Neural cell (in vitro differentiated cells): ENCODE measurements at regions not wholly inside any gene's neighbourhood (a gene's known extent, or its start where the extent isn't known, plus 50 kb on each side); places are given as distances from the start of the nearest gene placed in this dataset.
A peak's percentile ranks its signal among the peaks of the same experiment; 100 is the strongest.

Source experiments
- H2AFZ ChIP-seq: fragments of 200-600, 300-800 bp; sonication (generic), shearing (Covaris generic); 2 replicates; pipeline ENCODE4 v1.6.0; 2014; ENCODE audit warnings: low read depth, mild to moderate bottlenecking, antibody characterized with exemption, low read length, moderate library complexity
- H3F3A ChIP-seq: fragments of 200-600 bp; shearing (Covaris generic); 2 replicates; pipeline ENCODE4 v1.6.1; 2016; ENCODE audit warnings: mild to moderate bottlenecking, moderate library complexity, mixed read lengths, antibody characterized with exemption, low read length; ENCODE audit not compliant: insufficient read depth, poor library complexity, severe bottlenecking
- H3K27ac ChIP-seq: fragments of 200-600, 300-800 bp; sonication (generic), shearing (Covaris generic); 2 replicates; pipeline ENCODE4 v1.5.1; 2014; ENCODE audit warnings: mild to moderate bottlenecking, low read length, moderate library complexity
- H3K27me3 ChIP-seq: fragments of 300-800, 200-600 bp; sonication (generic), shearing (Covaris generic); 2 replicates; pipeline ENCODE4 v1.6.0; 2014; ENCODE audit warnings: mild to moderate bottlenecking, low read depth, low read length, moderate library complexity; ENCODE audit not compliant: insufficient read depth
- H3K36me3 ChIP-seq: fragments of 300-800, 200-600 bp; sonication (generic), shearing (Covaris generic); 2 replicates; pipeline ENCODE4 v1.5.1; 2014; ENCODE audit warnings: mild to moderate bottlenecking, antibody characterized with exemption, low read length, moderate library complexity; ENCODE audit not compliant: insufficient read depth
- H3K4me2 ChIP-seq: fragments of 300-800, 200-600 bp; sonication (generic), shearing (Covaris generic); 2 replicates; pipeline ENCODE4 v1.6.0; 2014; ENCODE audit warnings: mild to moderate bottlenecking, low read length
- H3K4me3 ChIP-seq: fragments of 300-800, 200-600 bp; sonication (generic), shearing (Covaris generic); 2 replicates; pipeline ENCODE4 v1.5.1; 2014; ENCODE audit warnings: mild to moderate bottlenecking, low read length, moderate library complexity
- H3K79me2 ChIP-seq: fragments of 200-600 bp; shearing (Covaris generic); replicated peaks from 2 replicates; pipeline ENCODE4 v1.6.0; 2014; ENCODE audit warnings: mild to moderate bottlenecking, low read length, moderate library complexity; ENCODE audit not compliant: insufficient read depth
- H3K9ac ChIP-seq: fragments of 300-800, 200-600 bp; sonication (generic), shearing (Covaris generic); 2 replicates; pipeline ENCODE4 v1.6.1; 2016; ENCODE audit warnings: mild to moderate bottlenecking, low read length, mixed read lengths
- H3K9me2 ChIP-seq: fragments of 200-600 bp; shearing (Covaris generic); 2 replicates; pipeline ENCODE4 v1.6.1; 2016; ENCODE audit warnings: mild to moderate bottlenecking, low read length, mixed read lengths; ENCODE audit not compliant: insufficient read depth
- H3K9me3 ChIP-seq: fragments of 200-600, 300-800 bp; sonication (generic), shearing (Covaris generic); 2 replicates; pipeline ENCODE4 v1.6.1; 2016; ENCODE audit warnings: mild to moderate bottlenecking, mixed run types, low read length, moderate library complexity, mixed read lengths
- H4K20me1 ChIP-seq: fragments of 200-600 bp; shearing (Covaris generic); 2 replicates; pipeline ENCODE4 v1.6.1; 2016; ENCODE audit warnings: mild to moderate bottlenecking, mixed run types; ENCODE audit not compliant: insufficient read depth
- EP300 ChIP-seq: fragments of 450-650 bp; conservative IDR thresholded peaks from 2 replicates; pipeline ENCODE4 v1.6.1; 2014; ENCODE audit warnings: antibody characterized with exemption, mild to moderate bottlenecking, moderate library complexity; ENCODE audit not compliant: poor library complexity, severe bottlenecking
- EZH2 ChIP-seq: fragments of 200-600, 300-800 bp; shearing (Covaris generic), sonication (generic); IDR thresholded peaks from 2 replicates; pipeline ENCODE4 v1.6.1; 2014; ENCODE audit warnings: antibody characterized with exemption, low read length, borderline replicate concordance, mild to moderate bottlenecking; ENCODE audit not compliant: insufficient read depth, poor library complexity, severe bottlenecking
- MXI1 ChIP-seq: fragments of 450-650 bp; conservative IDR thresholded peaks from 2 replicates; pipeline ENCODE4 v1.6.1; 2014; ENCODE audit warnings: antibody characterized with exemption, mild to moderate bottlenecking; ENCODE audit not compliant: poor library complexity, severe bottlenecking
- POLR2AphosphoS5 ChIP-seq: IDR thresholded peaks from 2 replicates; pipeline ENCODE4 v1.6.1; 2012
- RAD21 ChIP-seq: fragments of 450-650 bp; conservative IDR thresholded peaks from 2 replicates; pipeline ENCODE4 v1.6.1; 2014; ENCODE audit warnings: antibody characterized with exemption, mild to moderate bottlenecking, moderate library complexity
- SMC3 ChIP-seq: fragments of 450-650 bp; conservative IDR thresholded peaks from 2 replicates; pipeline ENCODE4 v1.6.1; 2014; ENCODE audit warnings: antibody characterized with exemption, mild to moderate bottlenecking, moderate library complexity; ENCODE audit not compliant: poor library complexity
- TAF1 ChIP-seq: IDR thresholded peaks from 2 replicates; pipeline ENCODE4 v1.6.1; 2012; ENCODE audit warnings: low read depth
- TF ChIP-seq, protein P1 (sequence below): fragments of 450-650 bp; IDR thresholded peaks from 2 replicates; pipeline ENCODE4 v1.5.1; 2014; ENCODE audit warnings: antibody characterized with exemption, mild to moderate bottlenecking, moderate library complexity; ENCODE audit not compliant: poor library complexity, severe bottlenecking
- TF ChIP-seq, protein P2 (sequence below): IDR thresholded peaks from 2 replicates; pipeline ENCODE4 v1.6.1; 2012; ENCODE audit warnings: borderline replicate concordance

DNA sequence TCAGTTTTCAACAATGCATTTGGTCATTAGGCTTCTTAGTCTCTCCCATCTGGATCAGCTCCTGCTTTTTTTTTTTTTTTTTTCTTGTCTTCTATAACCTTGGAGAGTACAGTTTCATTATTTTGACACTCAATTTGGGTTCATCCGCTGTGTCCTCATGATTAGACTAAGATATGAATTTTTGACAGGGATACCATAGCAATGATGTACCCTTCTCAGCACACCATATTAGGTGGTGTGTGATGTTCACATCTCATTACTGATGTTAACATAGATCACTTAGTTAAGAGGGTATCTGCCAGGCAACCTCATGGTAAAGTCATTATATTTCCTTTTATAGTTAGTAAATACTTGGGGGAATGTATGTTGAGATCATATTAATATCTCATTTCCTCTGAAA lies 445.5 kb upstream of the IGFBP3 start:
- H3K4me2 ChIP-seq, result no peak overlapping the region
- no peak for TF ChIP-seq MXI1
- TF ChIP-seq, protein P1, sequence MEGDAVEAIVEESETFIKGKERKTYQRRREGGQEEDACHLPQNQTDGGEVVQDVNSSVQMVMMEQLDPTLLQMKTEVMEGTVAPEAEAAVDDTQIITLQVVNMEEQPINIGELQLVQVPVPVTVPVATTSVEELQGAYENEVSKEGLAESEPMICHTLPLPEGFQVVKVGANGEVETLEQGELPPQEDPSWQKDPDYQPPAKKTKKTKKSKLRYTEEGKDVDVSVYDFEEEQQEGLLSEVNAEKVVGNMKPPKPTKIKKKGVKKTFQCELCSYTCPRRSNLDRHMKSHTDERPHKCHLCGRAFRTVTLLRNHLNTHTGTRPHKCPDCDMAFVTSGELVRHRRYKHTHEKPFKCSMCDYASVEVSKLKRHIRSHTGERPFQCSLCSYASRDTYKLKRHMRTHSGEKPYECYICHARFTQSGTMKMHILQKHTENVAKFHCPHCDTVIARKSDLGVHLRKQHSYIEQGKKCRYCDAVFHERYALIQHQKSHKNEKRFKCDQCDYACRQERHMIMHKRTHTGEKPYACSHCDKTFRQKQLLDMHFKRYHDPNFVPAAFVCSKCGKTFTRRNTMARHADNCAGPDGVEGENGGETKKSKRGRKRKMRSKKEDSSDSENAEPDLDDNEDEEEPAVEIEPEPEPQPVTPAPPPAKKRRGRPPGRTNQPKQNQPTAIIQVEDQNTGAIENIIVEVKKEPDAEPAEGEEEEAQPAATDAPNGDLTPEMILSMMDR, result no peak
- TF ChIP-seq TAF1, result no peak
- TF ChIP-seq EZH2, result no peak
- TF ChIP-seq, protein P2, sequence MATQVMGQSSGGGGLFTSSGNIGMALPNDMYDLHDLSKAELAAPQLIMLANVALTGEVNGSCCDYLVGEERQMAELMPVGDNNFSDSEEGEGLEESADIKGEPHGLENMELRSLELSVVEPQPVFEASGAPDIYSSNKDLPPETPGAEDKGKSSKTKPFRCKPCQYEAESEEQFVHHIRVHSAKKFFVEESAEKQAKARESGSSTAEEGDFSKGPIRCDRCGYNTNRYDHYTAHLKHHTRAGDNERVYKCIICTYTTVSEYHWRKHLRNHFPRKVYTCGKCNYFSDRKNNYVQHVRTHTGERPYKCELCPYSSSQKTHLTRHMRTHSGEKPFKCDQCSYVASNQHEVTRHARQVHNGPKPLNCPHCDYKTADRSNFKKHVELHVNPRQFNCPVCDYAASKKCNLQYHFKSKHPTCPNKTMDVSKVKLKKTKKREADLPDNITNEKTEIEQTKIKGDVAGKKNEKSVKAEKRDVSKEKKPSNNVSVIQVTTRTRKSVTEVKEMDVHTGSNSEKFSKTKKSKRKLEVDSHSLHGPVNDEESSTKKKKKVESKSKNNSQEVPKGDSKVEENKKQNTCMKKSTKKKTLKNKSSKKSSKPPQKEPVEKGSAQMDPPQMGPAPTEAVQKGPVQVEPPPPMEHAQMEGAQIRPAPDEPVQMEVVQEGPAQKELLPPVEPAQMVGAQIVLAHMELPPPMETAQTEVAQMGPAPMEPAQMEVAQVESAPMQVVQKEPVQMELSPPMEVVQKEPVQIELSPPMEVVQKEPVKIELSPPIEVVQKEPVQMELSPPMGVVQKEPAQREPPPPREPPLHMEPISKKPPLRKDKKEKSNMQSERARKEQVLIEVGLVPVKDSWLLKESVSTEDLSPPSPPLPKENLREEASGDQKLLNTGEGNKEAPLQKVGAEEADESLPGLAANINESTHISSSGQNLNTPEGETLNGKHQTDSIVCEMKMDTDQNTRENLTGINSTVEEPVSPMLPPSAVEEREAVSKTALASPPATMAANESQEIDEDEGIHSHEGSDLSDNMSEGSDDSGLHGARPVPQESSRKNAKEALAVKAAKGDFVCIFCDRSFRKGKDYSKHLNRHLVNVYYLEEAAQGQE, result no peak
- TF ChIP-seq SMC3, result no peak
- no peak for TF ChIP-seq EP300
- TF ChIP-seq RAD21, result no peak
- TF ChIP-seq POLR2AphosphoS5, result no peak

DNA sequence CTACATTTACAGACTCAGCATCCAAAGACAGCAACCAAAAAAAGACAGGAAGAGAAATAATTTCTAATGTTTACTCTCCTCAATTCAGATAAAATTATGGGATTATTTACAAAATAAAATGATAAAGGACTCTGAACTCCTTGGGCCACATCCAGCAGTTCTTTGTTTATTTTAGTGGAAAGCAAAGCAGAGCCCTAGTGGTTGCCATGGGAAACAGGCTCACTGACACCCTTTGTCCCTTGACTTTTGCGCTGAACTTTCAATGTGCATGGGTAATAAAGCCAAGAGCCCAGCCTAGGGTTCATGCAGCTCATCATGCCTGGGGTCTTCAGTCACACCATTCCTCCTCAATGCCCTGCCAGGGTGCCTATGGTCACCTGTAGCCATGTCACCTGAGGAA lies 442.6 kb upstream of the IGFBP3 start:
- Histone ChIP-seq H3K9ac (no peak overlapping the region), H3F3A (no peaks in the 10 kb centered on the region), H3K27me3 (no peaks in the 10 kb centered on the region), H3K79me2 (no peaks in the 10 kb centered on the region), H3K9me3 (no peaks in the 10 kb centered on the region), H2AFZ (no peak overlapping the region), H3K4me3 (no peak overlapping the region), H3K4me2 (no peak overlapping the region), H3K9me2 (no peaks in the 10 kb centered on the region), H3K36me3 (no peaks in the 10 kb centered on the region), H4K20me1 (no peaks in the 10 kb centered on the region), H3K27ac (peak overlapping the region; percentile 1)
- TF ChIP-seq, protein P1, result peak; percentile 28
- TF ChIP-seq MXI1, result no peak

More for the DNA sequence above, 445.5 kb upstream of the IGFBP3 start:
- no peaks in the 10 kb centered on the region for H4K20me1 ChIP-seq
- H3K9me2 ChIP-seq, result no peaks in the 10 kb centered on the region
- no peak overlapping the region for H2AFZ ChIP-seq
- H3K27ac ChIP-seq, result no peak overlapping the region
- no peaks in the 10 kb centered on the region for H3F3A ChIP-seq
- no peaks in the 10 kb centered on the region for H3K36me3 ChIP-seq
- H3K27me3 ChIP-seq, result no peaks in the 10 kb centered on the region
- H3K9me3 ChIP-seq, result no peaks in the 10 kb centered on the region
- H3K4me3 ChIP-seq, result no peak overlapping the region
- no peaks in the 10 kb centered on the region for H3K79me2 ChIP-seq
- no peak overlapping the region for H3K9ac ChIP-seq
